ENCODE measurements at regions not wholly inside any gene's neighbourhood (a gene's known extent, or its start where the extent isn't known, plus 50 kb on each side); places are given as distances from the start of the nearest gene placed in this dataset.

DNA sequence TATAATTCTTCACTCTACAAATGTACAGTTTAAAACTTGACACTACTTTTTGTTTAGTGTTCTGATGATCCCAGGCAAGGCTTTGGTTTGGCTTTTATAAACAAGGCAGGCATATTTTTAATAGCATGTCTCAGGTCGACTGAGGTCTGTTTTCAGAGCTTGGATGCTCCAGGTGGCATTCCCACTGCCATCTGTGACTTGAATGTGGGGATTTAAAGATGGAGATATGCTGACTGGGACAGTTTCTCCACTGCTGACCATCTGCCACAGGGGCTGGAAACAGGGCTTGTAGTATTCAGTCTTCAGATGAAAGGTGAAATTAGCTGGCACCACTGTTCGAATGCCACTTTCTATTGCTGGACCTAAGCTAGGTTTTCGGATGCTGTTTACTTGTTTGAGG, 1266.2 kb upstream of the CDH18 start:
- TF ChIP-seq, protein P1, sequence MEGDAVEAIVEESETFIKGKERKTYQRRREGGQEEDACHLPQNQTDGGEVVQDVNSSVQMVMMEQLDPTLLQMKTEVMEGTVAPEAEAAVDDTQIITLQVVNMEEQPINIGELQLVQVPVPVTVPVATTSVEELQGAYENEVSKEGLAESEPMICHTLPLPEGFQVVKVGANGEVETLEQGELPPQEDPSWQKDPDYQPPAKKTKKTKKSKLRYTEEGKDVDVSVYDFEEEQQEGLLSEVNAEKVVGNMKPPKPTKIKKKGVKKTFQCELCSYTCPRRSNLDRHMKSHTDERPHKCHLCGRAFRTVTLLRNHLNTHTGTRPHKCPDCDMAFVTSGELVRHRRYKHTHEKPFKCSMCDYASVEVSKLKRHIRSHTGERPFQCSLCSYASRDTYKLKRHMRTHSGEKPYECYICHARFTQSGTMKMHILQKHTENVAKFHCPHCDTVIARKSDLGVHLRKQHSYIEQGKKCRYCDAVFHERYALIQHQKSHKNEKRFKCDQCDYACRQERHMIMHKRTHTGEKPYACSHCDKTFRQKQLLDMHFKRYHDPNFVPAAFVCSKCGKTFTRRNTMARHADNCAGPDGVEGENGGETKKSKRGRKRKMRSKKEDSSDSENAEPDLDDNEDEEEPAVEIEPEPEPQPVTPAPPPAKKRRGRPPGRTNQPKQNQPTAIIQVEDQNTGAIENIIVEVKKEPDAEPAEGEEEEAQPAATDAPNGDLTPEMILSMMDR (IDR thresholded peaks at IDR 0.05; ENCODE audit: low read length): no peak
- TF ChIP-seq EZH2 (optimal IDR thresholded peaks at IDR 0.05; ENCODE audit: low read depth, low read length): no peak

All from MM.1S (cell line).